ENCODE measurements at regions not wholly inside any gene's neighbourhood (a gene's known extent, or its start where the extent isn't known, plus 50 kb on each side); places are given as distances from the start of the nearest gene placed in this dataset.

DNA sequence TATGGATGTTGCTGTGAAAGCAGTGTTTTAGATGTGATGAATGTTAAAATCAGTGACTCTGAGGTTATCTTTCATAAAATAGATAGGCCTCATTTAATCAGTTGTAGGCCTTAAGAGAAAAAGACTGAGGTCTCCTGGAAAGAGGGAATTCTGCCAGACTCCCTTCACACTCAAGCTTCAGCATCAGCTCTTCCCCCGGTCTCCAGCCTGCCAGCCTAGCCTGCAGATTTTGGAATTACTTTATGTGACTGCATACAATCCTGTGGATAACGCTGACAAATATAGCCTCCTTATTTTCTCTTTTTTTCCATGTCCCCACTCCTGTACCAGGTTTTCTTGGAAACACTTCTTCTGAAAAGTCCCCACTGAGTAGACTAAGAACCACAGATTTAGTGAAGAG is 510.3 kb downstream of the GBE1 start:
- TF ChIP-seq POLR2A (IDR thresholded peaks at IDR 0.05), result no peak
- TF ChIP-seq CTCF (IDR thresholded peaks at IDR 0.05), result no peak

All from testis (tissue), 2 donors.